SK-MEL-5 (cell line): ENCODE measurements at regions not wholly inside any gene's neighbourhood (a gene's known extent, or its start where the extent isn't known, plus 50 kb on each side); places are given as distances from the start of the nearest gene placed in this dataset.
"Not testable (repeated sequence)": the region's sequence is repeated elsewhere in the genome, so short reads cannot be mapped to it uniquely, and the experiment has no call there.

ENCODE experiments used
- DNase-seq: peaks from one replicate; pipeline ENCODE4 v3.0.0-alpha.2; 2016; ENCODE audit warnings: low read depth, low spot score
- in situ Hi-C: cut with HindIII; loops from 2 replicates; pipeline ENCODE4 v1.10.0; 2016; ENCODE audit warnings: low sequenced_read_pairs, high pct_unique_total_duplicates, low pct_unique_long_range_greater_than_20kb

DNA sequence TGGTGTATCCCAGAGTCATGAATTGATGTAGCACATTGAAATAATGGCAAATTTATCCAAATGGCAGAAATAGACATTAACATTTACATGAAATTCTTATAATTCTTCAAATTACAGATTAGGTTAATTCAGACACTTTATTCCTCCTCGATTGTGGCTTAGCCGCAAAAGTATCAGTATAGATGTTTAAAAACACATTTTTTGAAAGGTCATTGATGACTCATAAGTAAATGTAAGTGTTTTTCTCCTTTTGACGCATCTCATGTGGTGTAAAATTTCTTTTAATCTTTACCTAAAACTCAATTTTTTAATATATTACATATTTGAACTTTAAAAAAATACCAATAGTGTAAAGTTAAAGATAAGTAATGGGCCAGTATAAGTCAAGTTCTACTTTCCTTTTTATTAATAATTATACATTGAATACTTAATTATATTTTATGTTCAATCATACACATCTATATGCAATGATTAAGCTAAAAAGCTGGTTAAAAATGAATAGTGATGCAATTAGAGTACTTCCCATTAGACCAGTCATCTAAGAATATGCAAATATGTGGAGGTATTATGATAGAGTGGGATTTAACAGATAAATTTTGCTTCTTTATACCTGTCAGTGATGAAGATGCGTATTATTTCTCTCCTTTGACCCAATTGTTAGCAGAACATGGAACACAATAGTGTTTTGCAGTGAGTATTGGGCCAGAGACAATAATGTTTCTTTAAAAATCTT lies 678.1 kb upstream of the DPPA4 start:
- no peak for DNase-seq
- in situ Hi-C loops = no loop called here

DNA sequence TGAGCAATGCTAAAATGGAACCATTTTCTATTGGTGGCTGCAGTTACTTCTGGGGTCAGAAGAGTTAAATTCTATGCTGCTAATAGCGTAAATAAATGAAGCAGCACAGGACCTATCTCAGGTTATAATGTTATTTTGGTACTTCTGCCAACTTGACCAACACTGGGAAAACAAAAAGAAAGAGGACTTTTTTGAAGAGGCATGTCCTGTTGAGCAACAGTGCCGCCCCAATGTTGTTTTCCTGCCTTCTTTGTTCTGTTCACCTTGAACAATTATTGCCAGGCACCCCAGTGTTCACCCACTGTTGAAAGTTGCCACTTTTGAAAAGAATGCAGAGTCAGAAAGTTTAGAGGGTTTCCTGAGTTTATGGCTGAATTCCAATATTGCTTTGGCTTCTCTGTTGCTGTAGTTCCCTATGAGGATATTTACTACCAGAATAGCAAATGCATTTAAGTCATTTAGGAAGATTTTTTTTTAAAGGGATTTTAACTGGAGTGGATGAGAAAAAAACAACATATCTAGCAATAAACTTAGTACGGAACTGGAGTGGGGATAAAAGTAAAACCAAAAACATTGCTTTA lies 679.0 kb upstream of the DPPA4 start:
- in situ Hi-C loops = no loop called here
- DNase-seq = no peak

DNA sequence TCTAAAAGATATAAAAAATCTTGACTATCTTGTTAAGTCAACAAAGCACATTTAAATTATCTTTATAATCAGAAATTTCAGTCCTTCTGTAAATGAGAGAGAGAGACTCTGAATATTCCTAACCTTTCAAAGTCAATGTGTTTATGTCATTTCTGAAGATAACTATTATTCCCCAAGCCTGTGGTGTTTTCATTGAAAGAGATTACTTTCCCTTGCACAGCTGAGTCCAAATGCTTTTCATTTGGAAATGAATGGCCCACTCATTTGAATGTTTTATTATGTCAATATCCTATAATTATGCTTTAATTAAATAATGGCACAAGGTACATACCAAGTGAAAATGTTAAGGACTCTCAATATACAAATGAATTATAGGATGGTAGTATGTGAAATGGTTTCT lies 680.0 kb upstream of the DPPA4 start:
- no peak for DNase-seq

DNA sequence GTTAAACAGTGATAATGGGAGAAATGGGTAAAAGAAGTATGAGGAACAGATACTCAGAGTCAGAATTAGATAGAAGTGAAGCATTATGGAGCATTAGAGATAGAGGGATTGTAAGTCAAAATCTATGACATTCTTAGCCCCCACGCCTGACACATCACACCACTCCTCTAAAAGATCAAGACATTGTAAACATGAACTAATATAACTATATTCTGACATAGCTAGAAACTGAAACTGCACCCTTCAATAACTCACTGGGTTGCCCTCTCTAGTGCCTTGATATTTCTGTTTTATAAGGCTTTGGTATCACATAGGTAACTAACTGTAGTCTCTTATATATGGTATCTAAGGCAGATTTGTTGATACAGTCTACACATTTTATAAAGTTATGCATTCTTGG lies 684.3 kb upstream of the DPPA4 start:
- DNase-seq = no peak
- in situ Hi-C loops = no loop called here

More for the DNA sequence above, 680.0 kb upstream of the DPPA4 start:
- in situ Hi-C loops = no loop called here

DNA sequence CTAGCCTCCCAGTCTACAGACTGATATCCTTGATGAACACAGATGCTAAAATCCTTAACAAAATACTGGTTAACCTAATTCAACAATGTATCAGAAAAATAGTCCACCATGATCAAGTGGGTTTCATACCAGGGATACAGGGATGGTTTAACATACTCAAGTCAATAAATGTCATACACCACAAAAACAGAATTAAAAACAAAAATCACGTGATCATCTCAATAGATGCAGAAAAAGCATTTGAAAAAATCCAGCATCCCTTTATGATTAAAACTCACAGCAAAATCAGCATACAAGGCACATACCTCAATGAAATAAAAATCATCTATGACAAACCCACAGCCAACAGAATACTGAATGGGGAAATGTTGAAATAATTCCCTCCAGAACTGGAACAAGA lies 685.7 kb upstream of the DPPA4 start:
- DNase-seq, in situ Hi-C loops: not testable (repeated sequence)

DNA sequence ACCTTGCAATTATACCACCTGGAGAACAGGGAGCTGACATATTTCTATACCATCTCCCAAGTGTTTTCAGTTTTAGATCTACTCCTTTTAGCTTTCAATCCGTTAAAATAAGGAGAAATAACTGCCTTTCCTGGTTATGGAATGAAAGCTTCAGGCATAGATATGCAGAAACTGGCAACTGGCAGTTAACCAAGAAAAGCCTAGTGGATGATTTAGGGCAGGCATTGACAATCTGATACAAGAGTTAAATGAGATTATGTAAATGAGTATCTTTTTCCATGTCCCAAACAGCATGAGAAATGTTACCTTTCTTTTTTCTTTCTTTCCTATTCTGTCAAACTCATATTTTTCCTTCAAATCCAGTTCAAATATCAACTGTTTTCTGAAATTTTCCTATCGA lies 689.1 kb upstream of the DPPA4 start:
- DNase-seq = no peak
- in situ Hi-C loops = no loop called here

DNA sequence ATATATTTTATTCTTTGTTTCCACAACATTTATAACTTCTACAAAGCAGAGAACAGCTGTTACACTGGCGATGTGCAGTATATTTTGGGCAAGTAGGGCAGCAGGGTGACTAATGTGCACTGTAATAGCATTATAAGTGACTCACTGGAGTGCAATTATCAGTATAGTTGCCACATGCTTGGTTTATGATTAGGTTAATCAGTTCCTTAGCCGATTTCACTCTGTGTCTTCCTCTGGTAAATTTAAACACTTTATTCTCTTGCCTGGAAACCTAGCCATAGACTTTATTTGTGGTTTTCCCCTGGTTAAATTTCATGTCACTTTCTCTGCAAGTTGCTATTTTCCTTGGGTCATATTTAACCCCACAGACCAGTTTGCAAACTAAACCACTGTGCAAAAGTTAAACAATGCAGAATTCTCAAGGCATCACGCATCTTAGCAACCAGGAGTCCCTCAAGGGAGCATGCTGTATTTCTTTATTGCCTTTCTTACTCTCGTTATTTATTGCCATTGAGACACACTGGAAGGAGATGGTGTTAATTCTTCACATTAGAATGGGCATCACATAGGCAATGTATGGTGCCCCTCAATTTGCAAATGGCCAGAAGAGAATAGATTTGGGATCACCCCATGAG lies 690.2 kb upstream of the DPPA4 start:
- DNase-seq = no peak
- in situ Hi-C loops = no loop called here

DNA sequence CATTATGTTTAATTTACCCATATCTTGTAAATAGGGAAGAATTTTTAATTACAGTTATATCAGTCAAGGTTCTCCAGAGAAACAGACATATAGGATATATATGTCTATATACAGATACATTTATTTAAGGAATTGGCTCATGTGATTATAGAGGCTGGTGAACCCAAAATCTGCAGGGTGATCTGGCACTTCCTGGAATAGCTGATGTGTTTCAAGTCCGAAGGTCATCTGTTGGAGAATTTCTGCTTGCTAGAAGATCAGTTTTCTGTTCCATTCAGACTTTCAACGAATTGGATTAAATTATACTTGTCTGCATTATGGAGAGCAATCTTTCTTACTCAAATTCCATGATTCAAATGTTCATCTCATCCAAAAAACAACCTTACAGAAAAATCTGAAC lies 694.6 kb upstream of the DPPA4 start:
- DNase-seq = no peak

DNA sequence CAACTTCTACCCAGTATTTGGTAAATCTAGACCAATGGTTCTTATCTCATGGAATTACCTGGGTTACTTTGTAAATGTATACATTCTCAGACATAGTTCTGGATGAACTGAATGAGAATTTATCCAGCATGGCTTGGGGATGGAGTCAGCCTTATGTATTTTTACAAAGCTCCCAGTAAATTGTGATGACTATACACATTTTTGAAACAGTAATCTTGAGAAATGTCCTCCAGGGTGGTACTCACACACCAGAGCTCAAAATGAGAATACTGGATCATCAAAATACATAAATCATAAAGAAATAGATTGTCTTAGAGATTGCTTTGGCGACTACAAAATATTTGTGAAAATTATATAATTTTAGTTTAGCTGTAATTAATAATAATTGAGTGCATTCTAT lies 722.1 kb upstream of the DPPA4 start:
- no peak for DNase-seq
- in situ Hi-C loops = no loop called here

More for the DNA sequence above, 694.6 kb upstream of the DPPA4 start:
- in situ Hi-C loops = no loop called here

DNA sequence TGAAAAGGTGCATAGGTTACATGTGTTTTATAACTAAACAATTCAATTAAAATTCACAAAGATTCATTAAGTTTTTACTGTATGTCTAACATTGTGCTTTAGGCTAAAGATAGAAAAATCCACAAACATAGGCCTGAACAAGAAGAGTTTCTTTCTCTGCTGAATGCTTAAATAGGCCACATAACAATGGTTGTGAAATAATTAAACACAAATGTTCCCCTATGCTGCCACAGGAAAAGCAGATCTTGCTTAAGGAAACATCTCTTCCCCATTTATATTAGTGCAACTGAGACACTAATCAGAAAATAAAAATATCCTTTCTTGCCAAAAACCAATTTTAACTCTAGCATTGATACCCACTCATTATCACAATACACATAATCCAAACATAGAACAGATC lies 725.4 kb upstream of the DPPA4 start:
- in situ Hi-C loops = no loop called here
- DNase-seq = no peak

DNA sequence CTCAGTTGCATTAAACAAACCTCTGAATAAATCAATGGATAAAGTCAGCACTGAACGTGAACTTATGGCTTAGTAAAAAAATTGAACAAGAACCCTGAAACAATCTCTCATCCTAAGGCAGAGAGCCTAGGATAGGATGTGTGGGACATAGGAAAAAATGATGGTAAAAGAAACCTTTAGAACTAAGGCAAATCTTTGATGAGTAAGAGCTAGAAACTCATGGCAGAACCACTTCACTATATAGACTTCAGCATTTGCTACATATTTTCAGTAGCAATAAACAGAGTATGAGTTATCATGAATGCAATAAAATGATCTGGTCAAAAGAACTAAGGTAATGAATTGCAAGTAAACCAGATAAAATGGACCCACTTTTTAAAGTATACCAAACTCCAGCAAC lies 725.8 kb upstream of the DPPA4 start:
- no peak for DNase-seq
- in situ Hi-C loops = no loop called here

DNA sequence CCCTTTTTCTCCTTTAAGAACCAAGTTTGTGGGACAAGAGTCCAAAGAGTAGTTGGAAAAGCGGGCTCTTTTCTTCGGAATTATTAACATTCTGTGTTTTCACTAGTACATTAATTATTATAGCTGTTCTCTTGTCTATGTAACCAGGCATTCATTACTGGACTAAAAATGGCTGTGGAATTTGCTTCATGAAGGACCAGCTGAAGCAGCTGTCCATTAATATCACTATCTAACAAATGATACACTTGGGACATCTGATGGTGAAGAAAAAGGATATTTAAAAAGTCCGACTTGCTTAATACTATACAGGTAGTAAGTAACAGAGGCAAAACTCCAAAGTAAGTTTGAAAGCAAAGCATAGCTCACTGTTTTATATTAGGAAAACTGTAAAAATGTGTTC lies 728.9 kb upstream of the DPPA4 start:
- in situ Hi-C loops = no loop called here
- no peak for DNase-seq

DNA sequence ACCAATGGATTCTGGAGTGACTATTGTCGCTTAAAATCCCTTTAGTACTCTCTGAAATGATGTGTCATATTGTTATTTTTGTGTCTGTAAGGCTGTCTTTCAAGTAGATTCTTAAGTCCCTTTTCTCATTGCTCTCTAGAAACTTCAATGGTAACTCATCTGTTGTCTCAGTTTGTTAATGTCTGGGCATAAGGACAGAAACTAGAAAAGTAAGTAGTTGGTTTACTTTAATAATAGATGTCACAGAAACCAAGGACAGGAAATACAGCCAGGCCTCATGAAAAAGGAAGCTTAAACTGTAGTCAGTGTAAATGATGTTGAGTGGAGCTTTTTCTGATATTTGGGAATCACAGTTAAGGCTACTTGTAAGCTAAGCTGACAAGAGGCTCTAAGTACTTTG lies 730.2 kb upstream of the DPPA4 start:
- in situ Hi-C loops = no loop called here
- no peak for DNase-seq

DNA sequence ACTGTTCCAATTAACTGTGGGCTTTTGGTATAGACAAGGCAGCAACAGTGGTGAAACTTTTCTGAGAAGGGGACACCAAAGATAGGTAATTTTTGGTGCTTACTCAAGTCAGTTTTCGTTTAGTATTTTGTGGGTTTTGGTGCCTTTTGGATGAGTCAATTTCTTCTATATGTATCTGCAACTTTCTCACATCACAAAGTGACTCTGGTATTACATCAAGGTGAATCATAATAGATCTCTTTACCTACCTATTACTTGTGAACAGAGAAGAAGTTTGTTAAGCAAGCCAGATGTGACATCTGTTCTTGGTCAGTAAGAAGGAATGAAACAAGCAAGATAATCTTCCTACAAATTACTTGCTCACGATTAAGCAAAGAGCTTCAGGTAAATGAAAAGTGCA lies 732.4 kb upstream of the DPPA4 start:
- DNase-seq = no peak
- in situ Hi-C loops = no loop called here

DNA sequence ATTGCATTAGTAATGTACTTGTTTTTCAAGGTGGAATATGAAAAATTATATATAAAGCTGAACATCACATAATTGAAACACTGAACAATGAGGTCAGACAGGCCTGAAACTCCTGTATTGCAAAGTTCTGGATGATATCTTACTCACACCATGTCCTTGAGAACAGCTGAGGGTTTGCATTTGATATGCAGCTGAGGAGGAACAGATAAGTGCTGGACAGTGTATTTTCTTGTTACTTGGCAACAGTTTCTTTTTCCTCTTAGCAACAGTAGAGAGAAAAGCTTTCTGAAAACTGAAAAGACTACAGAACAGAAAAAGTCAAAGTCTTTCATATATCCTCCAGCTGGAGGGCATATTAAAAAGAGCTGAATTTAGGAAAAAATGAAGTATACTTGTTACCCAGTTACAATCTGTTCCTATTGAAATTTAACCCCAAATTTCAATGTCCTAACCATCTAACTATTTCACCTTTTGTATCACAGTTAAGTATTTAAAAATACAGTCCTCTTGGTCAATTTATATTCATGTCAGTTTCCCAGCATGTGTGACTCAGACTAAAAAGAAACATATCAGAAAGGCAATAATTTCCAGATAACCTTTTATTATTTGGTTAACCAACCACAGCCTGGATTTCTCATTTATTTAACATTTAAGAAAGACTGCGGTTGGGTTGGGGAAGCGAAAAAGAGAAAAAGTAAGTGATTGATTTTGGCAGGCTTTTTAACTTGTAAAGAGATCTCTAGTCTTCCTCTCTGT lies 733.0 kb upstream of the DPPA4 start:
- in situ Hi-C loops = no loop called here
- no peak for DNase-seq

DNA sequence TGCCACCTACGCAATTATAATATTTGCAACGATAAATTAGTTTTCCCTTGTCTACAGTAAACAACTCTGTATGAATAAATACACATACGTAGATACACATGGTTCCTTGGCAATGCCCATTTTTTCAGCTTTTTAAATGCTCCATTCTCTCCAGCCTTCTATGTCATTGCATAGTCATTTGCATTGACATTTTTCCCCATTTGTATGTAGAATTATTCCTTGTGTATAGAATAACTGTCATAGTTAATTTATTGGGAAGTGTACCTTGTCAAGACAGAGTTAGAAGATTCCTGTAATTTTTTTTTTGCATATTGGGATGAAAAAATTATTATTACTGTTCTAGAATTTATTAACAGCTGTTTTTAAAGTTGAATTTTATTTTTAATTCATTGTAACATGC lies 736.7 kb upstream of the DPPA4 start:
- in situ Hi-C loops = no loop called here
- no peak for DNase-seq

DNA sequence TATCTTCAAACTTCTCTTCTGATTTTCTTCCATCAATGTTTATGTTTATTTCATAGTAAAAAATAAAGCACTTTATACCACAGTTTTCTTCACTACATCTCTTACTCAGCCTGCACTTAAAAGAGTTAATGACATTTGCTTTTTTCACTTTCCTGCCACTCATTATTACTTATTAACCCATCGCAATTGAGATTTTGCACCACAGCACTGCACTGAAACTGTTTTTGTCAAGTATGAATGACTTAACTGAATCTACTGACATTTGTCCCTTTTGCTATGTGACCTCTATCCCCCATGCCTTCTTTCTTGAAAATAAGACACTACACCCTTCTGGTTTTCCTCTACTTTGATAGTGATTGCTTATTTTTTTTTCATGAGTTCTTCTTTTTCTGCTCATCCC lies 739.7 kb upstream of the DPPA4 start:
- DNase-seq = no peak

DNA sequence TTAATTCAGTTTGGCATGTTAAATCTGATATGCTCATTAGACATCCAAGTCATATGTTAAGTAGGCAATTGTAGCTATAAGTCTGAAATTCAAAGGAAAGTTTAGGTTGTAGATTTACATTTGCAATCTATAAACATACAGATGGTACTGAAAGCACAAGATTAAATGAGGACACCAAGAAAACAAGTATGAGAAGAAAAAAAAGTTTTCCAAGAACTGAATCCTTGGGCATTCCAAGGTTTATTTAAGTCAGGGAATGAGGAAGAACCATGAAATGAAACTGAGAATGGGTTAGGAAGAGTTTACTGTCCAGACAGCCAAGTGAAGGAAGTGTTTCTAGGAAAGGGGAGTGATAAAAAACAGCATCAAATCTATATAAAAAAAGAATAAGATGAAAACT lies 756.1 kb upstream of the DPPA4 start:
- in situ Hi-C loops = no loop called here
- no peak for DNase-seq

More for the DNA sequence above, 739.7 kb upstream of the DPPA4 start:
- in situ Hi-C loops = no loop called here
